IMR-90 (cell line): ENCODE measurements at regions not wholly inside any gene's neighbourhood (a gene's known extent, or its start where the extent isn't known, plus 50 kb on each side); places are given as distances from the start of the nearest gene placed in this dataset.

Source experiments
- ATAC-seq: fragments of 200-7000 bp; cut with Tn5 transposase; 2 replicates; pipeline ENCODE4 v1.9.1; 2020; ENCODE audit warnings: low read depth, mild to moderate bottlenecking, moderate library complexity
- BruUV-seq: library from RNA; stranded (reverse); fragments of 400-500 nt; replicated peaks from 2 replicates; lab custom pipeline; 2021; lab: Mats Ljungman, UMichigan
- CTCF ChIA-PET: fragments of 300-600 bp; formaldehyde crosslinking; extraction: SDS; loops from one replicate; lab custom pipeline; 2021; ENCODE audit warnings: antibody characterized with exemption; lab: Yijun Ruan, JAX
- POLR2A ChIA-PET: fragments of 300-600 bp; sonication (Branson Sonifier 250); formaldehyde crosslinking; loops from one replicate; lab custom pipeline; 2022; ENCODE audit warnings: antibody characterized with exemption; ENCODE audit not compliant: unreplicated experiment; lab: Charles Lee
- DNase-seq: peaks from one replicate; pipeline ENCODE4 v3.0.0; 2013
- H2AFZ ChIP-seq: replicated peaks from 2 replicates; pipeline ENCODE3; 2013; ENCODE audit warnings: low read length, mild to moderate bottlenecking; ENCODE audit not compliant: poor library complexity
- H2AK5ac ChIP-seq: 2 replicates; pipeline ENCODE4 v1.6.1; 2013; ENCODE audit warnings: low read depth, low read length, inconsistent platforms
- H2AK9ac ChIP-seq: replicated peaks from 2 replicates; pipeline ENCODE3; 2013; ENCODE audit warnings: mild to moderate bottlenecking, low read depth, low read length, moderate library complexity; ENCODE audit not compliant: poor library complexity
- H2BK120ac ChIP-seq: 2 replicates; pipeline ENCODE4 v1.6.1; 2013; ENCODE audit warnings: low read depth, low read length, inconsistent platforms
- H2BK15ac ChIP-seq: 3 replicates; pipeline ENCODE4 v1.6.1; 2013; ENCODE audit warnings: low read depth, low read length, inconsistent platforms
- H2BK20ac ChIP-seq: 2 replicates; pipeline ENCODE4 v1.6.1; 2013; ENCODE audit warnings: low read depth, mild to moderate bottlenecking, inconsistent platforms, low read length, moderate library complexity
- H2BK5ac ChIP-seq: 2 replicates; pipeline ENCODE4 v1.6.1; 2013; ENCODE audit warnings: mild to moderate bottlenecking, low read depth, low read length, inconsistent platforms; ENCODE audit not compliant: poor library complexity, severe bottlenecking
- H3K14ac ChIP-seq: replicated peaks from 2 replicates; pipeline ENCODE4 v1.6.1; 2013; ENCODE audit warnings: low read depth, low read length, inconsistent platforms
- H3K18ac ChIP-seq: 2 replicates; pipeline ENCODE4 v1.6.1; 2013; ENCODE audit warnings: low read depth, low read length, control low read depth
- H3K23ac ChIP-seq: 2 replicates; pipeline ENCODE4 v1.6.1; 2013; ENCODE audit warnings: low read depth, low read length, inconsistent platforms
- H3K27ac ChIP-seq: 2 replicates; pipeline ENCODE4 v1.5.1; 2013; ENCODE audit warnings: mild to moderate bottlenecking, control low read depth, low read length; ENCODE audit not compliant: insufficient read depth
- H3K27me3 ChIP-seq: 2 replicates; pipeline ENCODE4 v1.6.1; 2013; ENCODE audit warnings: low read length; ENCODE audit not compliant: control insufficient read depth, insufficient read depth
- H3K36me3 ChIP-seq: 2 replicates; pipeline ENCODE4 v1.6.1; 2013; ENCODE audit warnings: low read length, mixed read lengths; ENCODE audit not compliant: control insufficient read depth, insufficient read depth
- H3K4ac ChIP-seq: 2 replicates; pipeline ENCODE4 v1.6.1; 2013; ENCODE audit warnings: low read depth, low read length, inconsistent platforms
- H3K4me1 ChIP-seq: 2 replicates; pipeline ENCODE4 v1.6.1; 2013; ENCODE audit warnings: low read length, mixed read lengths; ENCODE audit not compliant: control insufficient read depth, insufficient read depth
- H3K4me2 ChIP-seq: 2 replicates; pipeline ENCODE4 v1.6.1; 2013; ENCODE audit warnings: low read depth, mild to moderate bottlenecking, control low read depth, low read length, moderate library complexity
- H3K4me3 ChIP-seq: 2 replicates; pipeline ENCODE4 v1.5.1; 2013; ENCODE audit warnings: low read depth, mild to moderate bottlenecking, control low read depth, low read length, moderate library complexity; ENCODE audit not compliant: insufficient read depth
- H3K56ac ChIP-seq: 2 replicates; pipeline ENCODE4 v1.6.1; 2013; ENCODE audit warnings: low read length, inconsistent platforms; ENCODE audit not compliant: insufficient read depth; ENCODE audit errors: extremely low read depth
- H3K79me1 ChIP-seq, 2 experiments: 2 replicates each; pipeline ENCODE4 v1.6.1; 2013; ENCODE audit warnings: low read length in 2 of 2, inconsistent platforms in 1 of 2, low read depth in 1 of 2
- H3K9ac ChIP-seq: 2 replicates; pipeline ENCODE4 v1.6.1; 2013; ENCODE audit warnings: low read depth, low read length, control low read depth
- H3K9me1 ChIP-seq: 2 replicates; pipeline ENCODE4 v1.6.1; 2013; ENCODE audit warnings: low read length, inconsistent platforms; ENCODE audit not compliant: insufficient read depth
- H3K9me3 ChIP-seq: 2 replicates; pipeline ENCODE4 v1.6.1; 2013; ENCODE audit warnings: low read length; ENCODE audit not compliant: control insufficient read depth, insufficient read depth
- H4K20me1 ChIP-seq: 2 replicates; pipeline ENCODE4 v1.6.1; 2013; ENCODE audit warnings: low read length, inconsistent platforms; ENCODE audit not compliant: insufficient read depth
- H4K5ac ChIP-seq: 2 replicates; pipeline ENCODE4 v1.6.1; 2013; ENCODE audit warnings: mild to moderate bottlenecking, low read depth, low read length, control low read depth
- H4K8ac ChIP-seq, 2 experiments: 2 replicates each; pipeline ENCODE4 v1.6.1; 2013; ENCODE audit warnings: low read depth in 2 of 2, low read length in 2 of 2, control low read depth in 1 of 2, inconsistent platforms in 1 of 2
- H4K91ac ChIP-seq: 2 replicates; pipeline ENCODE4 v1.6.1; 2013; ENCODE audit warnings: low read depth, low read length, inconsistent platforms; ENCODE audit not compliant: insufficient read depth
- BHLHE40 ChIP-seq: fragments of 150-350 bp; IDR thresholded peaks from 2 replicates; pipeline ENCODE4 v1.6.1; 2016; ENCODE audit warnings: mild to moderate bottlenecking, low read depth, low read length
- CEBPB ChIP-seq: IDR thresholded peaks from 2 replicates; pipeline ENCODE4 v1.6.1; 2012; ENCODE audit warnings: low read depth, low read length, improper control_type of control experiment
- CHD1 ChIP-seq: IDR thresholded peaks from 2 replicates; pipeline ENCODE4 v1.6.1; 2012; ENCODE audit warnings: low read depth, low read length, improper control_type of control experiment
- MAFK ChIP-seq: IDR thresholded peaks from 2 replicates; pipeline ENCODE4 v1.6.1; 2012; ENCODE audit warnings: low read depth, low read length, improper control_type of control experiment
- MAZ ChIP-seq: IDR thresholded peaks from 2 replicates; pipeline ENCODE4 v1.6.1; 2012; ENCODE audit warnings: low read depth, mild to moderate bottlenecking, low read length, improper control_type of control experiment, moderate library complexity, borderline replicate concordance
- MXI1 ChIP-seq: IDR thresholded peaks from 2 replicates; pipeline ENCODE4 v1.6.1; 2012; ENCODE audit warnings: low read depth, mild to moderate bottlenecking, low read length, moderate library complexity, borderline replicate concordance
- NFE2L2 ChIP-seq: fragments of 150-350 bp; IDR thresholded peaks from 2 replicates; pipeline ENCODE4 v1.6.1; 2016; ENCODE audit warnings: low read depth, mild to moderate bottlenecking, low read length
- POLR2A ChIP-seq: IDR thresholded peaks from 2 replicates; pipeline ENCODE4 v1.6.1; 2012; ENCODE audit warnings: mild to moderate bottlenecking, low read depth, low read length
- RAD21 ChIP-seq: IDR thresholded peaks from 2 replicates; pipeline ENCODE4 v1.6.1; 2012; ENCODE audit warnings: low read length, improper control_type of control experiment
- RCOR1 ChIP-seq: IDR thresholded peaks from 2 replicates; pipeline ENCODE4 v1.6.1; 2012; ENCODE audit warnings: mild to moderate bottlenecking, low read length, improper control_type of control experiment; ENCODE audit not compliant: insufficient replicate concordance
- RFX5 ChIP-seq: IDR thresholded peaks from 2 replicates; pipeline ENCODE4 v1.8.0; 2012; ENCODE audit warnings: low read depth, mild to moderate bottlenecking, low read length, moderate library complexity
- SMC3 ChIP-seq: fragments of 150-350 bp; IDR thresholded peaks from 2 replicates; pipeline ENCODE4 v1.6.1; 2016; ENCODE audit warnings: low read depth, mild to moderate bottlenecking, antibody characterized with exemption, low read length, moderate library complexity
- WGBS, 2 experiments: methylation state at CpG; one replicate each; pipeline versions ENCODE4 v1.1.5 to v1.1.7; 2013; ENCODE audit warnings: missing lambda C conversion rate in 2 of 2; ENCODE audit not compliant: insufficient read length in 1 of 2; ENCODE audit errors: extremely low coverage in 2 of 2; 5-methylcytosine and 5-hydroxymethylcytosine counted together
- dilution Hi-C: fragments of 300-500 bp; cut with HindIII; formaldehyde crosslinking; loops from one replicate; pipeline ENCODE4 v1.14.3; 2018; ENCODE audit warnings: low sequenced_read_pairs; ENCODE audit not compliant: unreplicated experiment
- in situ Hi-C: fragments of 300-500 bp; cut with MboI; formaldehyde crosslinking; loops from 3 replicates; pipeline ENCODE4 v1.14.3; 2019; ENCODE audit warnings: low sequenced_read_pairs, inconsistent platforms, mixed read lengths
- intact Hi-C: fragments of 100-400 bp; cut with micrococcal nuclease; formaldehyde crosslinking; loops from 2 replicates; pipeline ENCODE4 v1.10.0; 2022
- TF ChIP-seq, protein P1 (sequence below): fragments of 150-350 bp; IDR thresholded peaks from 2 replicates; pipeline ENCODE4 v1.6.1; 2016; ENCODE audit warnings: low read depth, mild to moderate bottlenecking, low read length, moderate library complexity, borderline replicate concordance
- TF ChIP-seq, protein P2 (sequence below): fragments of 150-350 bp; IDR thresholded peaks from 2 replicates; pipeline ENCODE4 v1.6.1; 2017; ENCODE audit warnings: mild to moderate bottlenecking, antibody characterized with exemption, low read length, low read depth
- TF ChIP-seq, protein P3 (sequence below): conservative IDR thresholded peaks from 2 replicates; pipeline ENCODE4 v1.5.1; 2012; ENCODE audit warnings: mild to moderate bottlenecking, low read depth, low read length, improper control_type of control experiment

DNA sequence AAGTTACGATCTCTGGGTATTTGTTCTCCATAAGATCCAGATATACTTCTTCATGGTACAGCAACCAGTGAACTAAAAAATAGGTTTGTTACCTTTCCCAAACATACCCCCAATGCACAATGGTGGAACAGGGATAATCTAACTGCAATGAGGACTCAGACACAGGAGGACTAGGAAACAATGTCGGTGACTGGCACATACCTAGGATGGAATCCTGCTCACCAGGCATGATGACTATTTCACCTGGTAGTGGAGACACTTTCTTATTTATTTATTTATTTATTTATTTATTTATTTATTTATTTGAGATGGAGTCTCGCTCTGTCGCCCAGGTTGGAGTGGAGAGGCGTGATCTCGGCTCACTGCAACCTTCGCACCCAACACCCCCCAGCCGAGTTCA is 159.9 kb upstream of the CCNH start:
- in situ Hi-C loops (no loop called here), intact Hi-C loops (no loop called here), dilution Hi-C loops (no loop called here)
- H3K14ac ChIP-seq, result no peak overlapping the region
- no peak overlapping the region for H2AFZ ChIP-seq
- no peak overlapping the region for H3K27ac ChIP-seq
- no peak overlapping the region for H3K9ac ChIP-seq
- no peak overlapping the region for H4K91ac ChIP-seq
- H2BK120ac ChIP-seq, result no peak overlapping the region
- no peaks in the 10 kb centered on the region for H4K20me1 ChIP-seq
- no peaks in the 10 kb centered on the region for H3K79me1 ChIP-seq
- BruUV-seq, result no TSS peak
- no CpG with 5 or more reads among the region's 8 CpGs for WGBS, 2 experiments
- H3K9me3 ChIP-seq, result no peaks in the 10 kb centered on the region
- H2BK20ac ChIP-seq, result no peak overlapping the region
- no peak for TF ChIP-seq MXI1
- TF ChIP-seq SMC3, result no peak
- no peak for TF ChIP-seq RFX5
- TF ChIP-seq RCOR1, result no peak
- TF ChIP-seq NFE2L2, result no peak
- no peak for TF ChIP-seq MAZ
- no peak for TF ChIP-seq CEBPB
- TF ChIP-seq, protein P1, sequence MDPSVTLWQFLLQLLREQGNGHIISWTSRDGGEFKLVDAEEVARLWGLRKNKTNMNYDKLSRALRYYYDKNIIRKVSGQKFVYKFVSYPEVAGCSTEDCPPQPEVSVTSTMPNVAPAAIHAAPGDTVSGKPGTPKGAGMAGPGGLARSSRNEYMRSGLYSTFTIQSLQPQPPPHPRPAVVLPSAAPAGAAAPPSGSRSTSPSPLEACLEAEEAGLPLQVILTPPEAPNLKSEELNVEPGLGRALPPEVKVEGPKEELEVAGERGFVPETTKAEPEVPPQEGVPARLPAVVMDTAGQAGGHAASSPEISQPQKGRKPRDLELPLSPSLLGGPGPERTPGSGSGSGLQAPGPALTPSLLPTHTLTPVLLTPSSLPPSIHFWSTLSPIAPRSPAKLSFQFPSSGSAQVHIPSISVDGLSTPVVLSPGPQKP, result no peak
- no peak for TF ChIP-seq BHLHE40
- TF ChIP-seq, protein P2, sequence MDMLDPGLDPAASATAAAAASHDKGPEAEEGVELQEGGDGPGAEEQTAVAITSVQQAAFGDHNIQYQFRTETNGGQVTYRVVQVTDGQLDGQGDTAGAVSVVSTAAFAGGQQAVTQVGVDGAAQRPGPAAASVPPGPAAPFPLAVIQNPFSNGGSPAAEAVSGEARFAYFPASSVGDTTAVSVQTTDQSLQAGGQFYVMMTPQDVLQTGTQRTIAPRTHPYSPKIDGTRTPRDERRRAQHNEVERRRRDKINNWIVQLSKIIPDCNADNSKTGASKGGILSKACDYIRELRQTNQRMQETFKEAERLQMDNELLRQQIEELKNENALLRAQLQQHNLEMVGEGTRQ, result no peak
- no peak for TF ChIP-seq CHD1
- TF ChIP-seq, protein P3, sequence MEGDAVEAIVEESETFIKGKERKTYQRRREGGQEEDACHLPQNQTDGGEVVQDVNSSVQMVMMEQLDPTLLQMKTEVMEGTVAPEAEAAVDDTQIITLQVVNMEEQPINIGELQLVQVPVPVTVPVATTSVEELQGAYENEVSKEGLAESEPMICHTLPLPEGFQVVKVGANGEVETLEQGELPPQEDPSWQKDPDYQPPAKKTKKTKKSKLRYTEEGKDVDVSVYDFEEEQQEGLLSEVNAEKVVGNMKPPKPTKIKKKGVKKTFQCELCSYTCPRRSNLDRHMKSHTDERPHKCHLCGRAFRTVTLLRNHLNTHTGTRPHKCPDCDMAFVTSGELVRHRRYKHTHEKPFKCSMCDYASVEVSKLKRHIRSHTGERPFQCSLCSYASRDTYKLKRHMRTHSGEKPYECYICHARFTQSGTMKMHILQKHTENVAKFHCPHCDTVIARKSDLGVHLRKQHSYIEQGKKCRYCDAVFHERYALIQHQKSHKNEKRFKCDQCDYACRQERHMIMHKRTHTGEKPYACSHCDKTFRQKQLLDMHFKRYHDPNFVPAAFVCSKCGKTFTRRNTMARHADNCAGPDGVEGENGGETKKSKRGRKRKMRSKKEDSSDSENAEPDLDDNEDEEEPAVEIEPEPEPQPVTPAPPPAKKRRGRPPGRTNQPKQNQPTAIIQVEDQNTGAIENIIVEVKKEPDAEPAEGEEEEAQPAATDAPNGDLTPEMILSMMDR, result no peak
- no peak for TF ChIP-seq RAD21
- no peak for TF ChIP-seq POLR2A
- no peak for TF ChIP-seq MAFK
- no peaks in the 10 kb centered on the region for H3K4me1 ChIP-seq
- no peak overlapping the region for H3K56ac ChIP-seq
- H3K36me3 ChIP-seq, result no peaks in the 10 kb centered on the region
- no peak overlapping the region for H3K4me2 ChIP-seq
- no peak overlapping the region for H3K4me3 ChIP-seq
- no peak overlapping the region for H2AK9ac ChIP-seq
- no peak overlapping the region for H3K4ac ChIP-seq
- H3K27me3 ChIP-seq, result no peaks in the 10 kb centered on the region
- H3K9me1 ChIP-seq, result no peaks in the 10 kb centered on the region
- ATAC-seq (no peak), DNase-seq (no peak)
- no peak overlapping the region for H2AK5ac ChIP-seq
- H3K18ac ChIP-seq, result no peak overlapping the region
- H2BK5ac ChIP-seq, result no peak overlapping the region
- no peak overlapping the region for H3K23ac ChIP-seq
- ChIA-PET CTCF (no interaction called here), POLR2A (no interaction called here)
- no peak overlapping the region for H2BK15ac ChIP-seq
- no peak overlapping the region for H4K5ac ChIP-seq
- H4K8ac ChIP-seq, result no peak overlapping the region
